ENCODE measurements at regions not wholly inside any gene's neighbourhood (a gene's known extent, or its start where the extent isn't known, plus 50 kb on each side); places are given as distances from the start of the nearest gene placed in this dataset.

DNA sequence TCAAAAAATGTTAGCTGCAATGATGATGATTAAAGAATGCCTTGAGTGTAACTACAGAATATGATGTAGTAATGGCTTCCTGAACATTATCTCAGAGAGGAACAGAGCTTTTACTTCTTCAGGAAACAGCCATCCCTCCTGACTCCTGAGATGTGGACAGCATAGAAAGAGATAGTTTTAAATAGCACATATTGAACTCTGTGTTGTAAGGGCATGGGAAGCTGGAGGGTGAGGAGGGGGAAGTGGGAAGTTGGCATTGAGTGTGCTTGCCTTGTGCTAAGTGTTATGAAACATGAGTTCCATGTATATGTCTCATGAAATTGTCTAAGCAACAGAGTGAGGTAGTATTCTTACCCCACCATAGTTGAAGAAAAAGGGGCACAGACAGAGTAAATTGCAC, 161.5 kb upstream of the SLC28A3 start:
- POLR2A ChIA-PET: interaction anchor here (0.5 to 1.2 kb wide), 4 partner anchors 9 to 839 kb away, joined by 3 to 5 read pairs (median 4); no protein-coding TSS in a partner anchor
- intact Hi-C loops (cut with micrococcal nuclease): no loop called here
- H3K4me3 Mint-ChIP-seq (ENCODE audit: unreplicated experiment): no peak overlapping the region

DNA sequence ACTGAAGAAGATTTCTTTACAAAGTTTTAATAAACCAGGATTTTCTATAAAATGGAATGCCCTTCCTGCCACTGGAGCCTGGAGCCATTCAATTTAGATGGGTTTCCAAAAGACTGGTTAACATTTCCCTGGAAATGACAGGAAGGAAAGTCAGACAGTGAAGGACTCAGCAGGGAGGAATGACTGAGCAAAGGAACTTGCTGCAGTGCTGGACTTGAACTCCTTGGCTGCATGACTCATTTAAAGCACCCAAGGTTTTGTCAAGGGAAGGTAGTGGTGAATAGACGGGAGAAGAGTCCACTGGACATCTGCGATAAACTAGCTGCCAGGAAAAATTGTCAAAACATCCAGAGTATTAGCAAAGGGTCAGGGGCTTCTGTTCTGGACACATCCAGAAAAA, 163.8 kb upstream of the SLC28A3 start:
- Mint-ChIP-seq H3K36me3 (ENCODE audit: insufficient read depth, unreplicated experiment) (no peaks in the 10 kb centered on the region), H3K4me1 (ENCODE audit: insufficient read depth, unreplicated experiment) (peaks cover 5% of the 10 kb centered on the region), H3K27me3 (ENCODE audit: insufficient read depth, unreplicated experiment) (no peaks in the 10 kb centered on the region), H3K9me3 (ENCODE audit: unreplicated experiment) (no peaks in the 10 kb centered on the region), H3K27ac (ENCODE audit: low read depth, unreplicated experiment) (no peak overlapping the region), H3K4me3 (ENCODE audit: unreplicated experiment) (no peak overlapping the region)
- BruUV-seq (replicated peaks): no TSS peak
- ChIA-PET POLR2A (no interaction called here), CTCF (interaction anchor here (0.5 kb wide), 1 partner anchor 842 kb away, joined by 3 read pairs; no protein-coding TSS in a partner anchor)
- intact Hi-C loops (cut with micrococcal nuclease): no loop called here
- TF ChIP-seq, protein P1, sequence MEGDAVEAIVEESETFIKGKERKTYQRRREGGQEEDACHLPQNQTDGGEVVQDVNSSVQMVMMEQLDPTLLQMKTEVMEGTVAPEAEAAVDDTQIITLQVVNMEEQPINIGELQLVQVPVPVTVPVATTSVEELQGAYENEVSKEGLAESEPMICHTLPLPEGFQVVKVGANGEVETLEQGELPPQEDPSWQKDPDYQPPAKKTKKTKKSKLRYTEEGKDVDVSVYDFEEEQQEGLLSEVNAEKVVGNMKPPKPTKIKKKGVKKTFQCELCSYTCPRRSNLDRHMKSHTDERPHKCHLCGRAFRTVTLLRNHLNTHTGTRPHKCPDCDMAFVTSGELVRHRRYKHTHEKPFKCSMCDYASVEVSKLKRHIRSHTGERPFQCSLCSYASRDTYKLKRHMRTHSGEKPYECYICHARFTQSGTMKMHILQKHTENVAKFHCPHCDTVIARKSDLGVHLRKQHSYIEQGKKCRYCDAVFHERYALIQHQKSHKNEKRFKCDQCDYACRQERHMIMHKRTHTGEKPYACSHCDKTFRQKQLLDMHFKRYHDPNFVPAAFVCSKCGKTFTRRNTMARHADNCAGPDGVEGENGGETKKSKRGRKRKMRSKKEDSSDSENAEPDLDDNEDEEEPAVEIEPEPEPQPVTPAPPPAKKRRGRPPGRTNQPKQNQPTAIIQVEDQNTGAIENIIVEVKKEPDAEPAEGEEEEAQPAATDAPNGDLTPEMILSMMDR (IDR thresholded peaks at IDR 0.05; ENCODE audit: unreplicated experiment): no peak
- peak; percentile 15 for DNase-seq (ENCODE audit: unreplicated experiment)

More for the DNA sequence above, 161.5 kb upstream of the SLC28A3 start:
- H3K27me3 Mint-ChIP-seq (ENCODE audit: insufficient read depth, unreplicated experiment): no peaks in the 10 kb centered on the region
- BruUV-seq (replicated peaks): no TSS peak
- H3K4me1 Mint-ChIP-seq (ENCODE audit: insufficient read depth, unreplicated experiment): peaks cover 5% of the 10 kb centered on the region
- CTCF ChIA-PET: no interaction called here
- no peaks in the 10 kb centered on the region for H3K36me3 Mint-ChIP-seq (ENCODE audit: insufficient read depth, unreplicated experiment)
- H3K9me3 Mint-ChIP-seq (ENCODE audit: unreplicated experiment): no peaks in the 10 kb centered on the region
- H3K27ac Mint-ChIP-seq (ENCODE audit: low read depth, unreplicated experiment): no peak overlapping the region
- TF ChIP-seq, protein P1 (IDR thresholded peaks at IDR 0.05; ENCODE audit: unreplicated experiment): no peak
- DNase-seq (ENCODE audit: unreplicated experiment): no peak

- Mint-ChIP-seq H3K4me1 (ENCODE audit: insufficient read depth, unreplicated experiment) (peaks cover 21% of the 10 kb centered on the region), H3K4me3 (ENCODE audit: unreplicated experiment) (no peak overlapping the region), H3K27ac (ENCODE audit: low read depth, unreplicated experiment) (no peak overlapping the region), H3K9me3 (ENCODE audit: unreplicated experiment) (peaks cover 8% of the 10 kb centered on the region), H3K36me3 (ENCODE audit: insufficient read depth, unreplicated experiment) (no peaks in the 10 kb centered on the region), H3K27me3 (ENCODE audit: insufficient read depth, unreplicated experiment) (no peaks in the 10 kb centered on the region)
- no peak for DNase-seq (ENCODE audit: unreplicated experiment)
- ChIA-PET CTCF (interaction anchor here (1.4 kb wide), 1 partner anchor 114 kb away, joined by 12 read pairs; no protein-coding TSS in a partner anchor), POLR2A (interaction anchor here (0.6 to 1.9 kb wide), 4 partner anchors 10 to 140 kb away, joined by 3 to 5 read pairs (median 4); no protein-coding TSS in a partner anchor)
- TF ChIP-seq, protein P1 (IDR thresholded peaks at IDR 0.05; ENCODE audit: unreplicated experiment): no peak
- no TSS peak for BruUV-seq (replicated peaks)
- intact Hi-C loops (cut with micrococcal nuclease): no loop called here
Measured at GRCh38 chr9:84511651-84512050, 157.9 kb upstream of the NTRK2 start.

- BruUV-seq (replicated peaks): no TSS peak
- H3K27me3 Mint-ChIP-seq (ENCODE audit: insufficient read depth, unreplicated experiment): no peaks in the 10 kb centered on the region
- H3K4me1 Mint-ChIP-seq (ENCODE audit: insufficient read depth, unreplicated experiment): peaks cover 21% of the 10 kb centered on the region
- TF ChIP-seq, protein P1 (IDR thresholded peaks at IDR 0.05; ENCODE audit: unreplicated experiment): no peak
- H3K36me3 Mint-ChIP-seq (ENCODE audit: insufficient read depth, unreplicated experiment): no peaks in the 10 kb centered on the region
- peak overlapping the region; percentile 73 for H3K27ac Mint-ChIP-seq (ENCODE audit: low read depth, unreplicated experiment)
- peaks cover 8% of the 10 kb centered on the region for H3K9me3 Mint-ChIP-seq (ENCODE audit: unreplicated experiment)
- no peak overlapping the region for H3K4me3 Mint-ChIP-seq (ENCODE audit: unreplicated experiment)
- DNase-seq (ENCODE audit: unreplicated experiment): peak; percentile 29
- intact Hi-C loops (cut with micrococcal nuclease): no loop called here
- CTCF ChIA-PET: interaction anchor here (0.6 to 1.4 kb wide), 2 partner anchors 115 to 523 kb away, joined by 3 to 12 read pairs; no protein-coding TSS in a partner anchor
- POLR2A ChIA-PET: interaction anchor here (1.9 kb wide), 1 partner anchor 22 kb away, joined by 4 read pairs; no protein-coding TSS in a partner anchor
Measured at GRCh38 chr9:84512493-84512892, 157.0 kb upstream of the NTRK2 start.

All from MCF 10A (cell line).